ENCODE measurements at regions not wholly inside any gene's neighbourhood (a gene's known extent, or its start where the extent isn't known, plus 50 kb on each side); places are given as distances from the start of the nearest gene placed in this dataset.

DNA sequence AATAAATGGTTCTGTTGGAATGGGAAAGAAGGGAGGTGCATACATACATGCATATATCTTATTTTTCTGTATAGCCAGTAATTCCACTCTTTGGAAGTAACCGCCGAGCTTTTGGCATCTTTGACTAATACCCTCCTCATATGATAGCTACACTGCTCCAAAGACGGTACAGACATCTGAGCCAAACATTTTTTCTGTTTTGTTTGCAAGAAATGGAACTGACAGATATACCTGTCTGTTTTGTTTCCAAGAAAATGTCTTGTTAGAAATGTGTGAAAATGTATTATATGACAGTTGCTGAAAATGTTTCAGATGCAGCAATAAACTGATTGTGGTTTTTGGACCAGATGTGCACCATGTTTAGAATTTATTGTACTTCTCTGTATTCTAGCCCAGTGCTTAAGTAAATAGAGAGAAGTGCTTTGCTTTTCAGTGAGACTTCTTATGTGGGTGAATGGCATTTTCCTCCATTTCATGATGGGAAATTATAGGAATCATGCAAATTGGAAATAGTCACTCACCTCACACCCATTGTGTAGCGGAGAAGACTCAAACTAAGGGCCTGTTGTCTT, 396.9 kb downstream of the KCNRG start:
- peaks cover 5% of the 10 kb centered on the region for H3K36me3 Mint-ChIP-seq
- intact Hi-C loops (cut with micrococcal nuclease), result no loop called here
- H3K4me1 Mint-ChIP-seq (ENCODE audit: low read depth), result peaks cover 4% of the 10 kb centered on the region
- DNase-seq, result no peak
- peaks cover 8% of the 10 kb centered on the region for H3K9me3 Mint-ChIP-seq
- CTCF ChIA-PET, result no interaction called here
- no peak overlapping the region for H3K4me3 Mint-ChIP-seq
- no peak overlapping the region for H3K27ac Mint-ChIP-seq
- peaks cover 3% of the 10 kb centered on the region for H3K27me3 Mint-ChIP-seq
- POLR2A ChIA-PET, result no interaction called here

DNA sequence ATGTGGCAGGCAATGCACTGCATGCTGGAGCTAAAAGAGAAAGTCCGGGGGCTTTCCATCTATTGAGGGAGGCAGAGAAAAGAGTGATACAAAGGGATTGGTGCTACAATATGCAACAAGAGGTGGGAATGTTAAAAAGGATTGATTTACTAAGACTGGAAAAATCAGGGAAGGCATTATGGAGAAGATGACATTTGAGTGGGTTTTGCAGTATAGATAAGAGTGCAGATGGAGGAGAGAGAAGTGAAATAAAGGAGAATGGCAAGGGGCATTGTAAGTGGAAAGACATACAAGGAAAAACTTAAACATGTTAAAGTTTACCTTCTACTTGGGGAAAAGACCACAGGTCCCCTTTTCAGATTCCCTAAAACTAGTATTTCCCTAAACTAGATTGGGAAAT, 399.4 kb downstream of the KCNRG start:
- POLR2A ChIA-PET, result no interaction called here
- Mint-ChIP-seq H3K27me3 (peaks cover 3% of the 10 kb centered on the region), H3K36me3 (peaks cover 5% of the 10 kb centered on the region), H3K27ac (no peak overlapping the region), H3K4me3 (no peak overlapping the region), H3K9me3 (peaks cover 8% of the 10 kb centered on the region), H3K4me1 (ENCODE audit: low read depth) (peaks cover 4% of the 10 kb centered on the region)
- intact Hi-C loops (cut with micrococcal nuclease), result loop anchor here (5.0 kb wide), 1 partner anchor 498 kb away; no protein-coding TSS in a partner anchor
- CTCF ChIA-PET, result no interaction called here
- no peak for DNase-seq

DNA sequence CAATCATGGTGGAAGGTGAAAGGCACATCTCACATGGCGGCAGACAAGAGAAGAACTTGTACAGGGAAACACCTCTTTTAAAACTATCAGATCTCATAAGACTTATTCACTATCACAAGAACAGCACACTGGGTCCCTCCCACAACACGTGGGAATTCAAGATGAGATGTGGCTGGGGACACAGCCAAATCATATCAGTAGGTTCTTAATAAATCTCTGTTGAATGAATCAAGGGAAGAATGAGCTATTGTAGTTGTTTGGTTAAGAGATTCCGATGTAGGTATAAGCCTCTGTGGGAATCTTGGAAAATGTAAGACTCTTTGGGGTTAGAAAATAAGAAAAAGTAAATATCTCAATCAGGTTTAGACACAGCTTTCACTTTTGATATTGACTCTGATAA, 400.2 kb downstream of the KCNRG start:
- intact Hi-C loops (cut with micrococcal nuclease), result loop anchor here (5.0 kb wide), 1 partner anchor 497 kb away; no protein-coding TSS in a partner anchor
- peaks cover 8% of the 10 kb centered on the region for H3K9me3 Mint-ChIP-seq

DNA sequence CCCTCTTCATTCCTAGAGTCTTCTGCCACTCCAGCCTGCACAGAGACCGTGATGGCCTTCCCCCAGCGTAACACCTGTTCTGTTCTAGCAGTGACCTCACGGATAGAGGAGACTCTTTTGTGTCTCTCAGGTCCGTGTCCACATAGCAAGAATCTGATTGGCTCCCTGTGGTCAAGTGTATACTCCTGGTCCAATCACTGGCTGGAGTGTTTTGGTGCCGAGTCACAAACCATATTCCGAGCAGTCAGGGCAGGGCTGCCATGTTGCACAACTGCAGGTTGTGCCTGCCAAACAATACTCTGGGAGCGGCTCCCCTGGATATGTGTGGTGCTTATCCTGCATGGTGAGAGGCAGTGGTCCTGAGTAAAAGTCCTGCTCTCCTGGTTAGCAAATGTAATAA, 402.4 kb downstream of the KCNRG start:
- ChIA-PET POLR2A (no interaction called here), CTCF (no interaction called here)
- H3K9me3 Mint-ChIP-seq, result peaks cover 8% of the 10 kb centered on the region
- intact Hi-C loops (cut with micrococcal nuclease), result loop anchor here (5.0 kb wide), 1 partner anchor 495 kb away; no protein-coding TSS in a partner anchor
- H3K36me3 Mint-ChIP-seq, result peaks cover 5% of the 10 kb centered on the region
- DNase-seq, result no peak
- no peak overlapping the region for H3K4me3 Mint-ChIP-seq
- peaks cover 3% of the 10 kb centered on the region for H3K27me3 Mint-ChIP-seq
- H3K27ac Mint-ChIP-seq, result no peak overlapping the region
- peaks cover 10% of the 10 kb centered on the region for H3K4me1 Mint-ChIP-seq (ENCODE audit: low read depth)

More for the DNA sequence above, 400.2 kb downstream of the KCNRG start:
- ChIA-PET POLR2A (no interaction called here), CTCF (no interaction called here)
- no peak for DNase-seq
- Mint-ChIP-seq H3K4me1 (ENCODE audit: low read depth) (peaks cover 4% of the 10 kb centered on the region), H3K27ac (no peak overlapping the region), H3K4me3 (no peak overlapping the region), H3K36me3 (peaks cover 5% of the 10 kb centered on the region), H3K27me3 (peaks cover 3% of the 10 kb centered on the region)

DNA sequence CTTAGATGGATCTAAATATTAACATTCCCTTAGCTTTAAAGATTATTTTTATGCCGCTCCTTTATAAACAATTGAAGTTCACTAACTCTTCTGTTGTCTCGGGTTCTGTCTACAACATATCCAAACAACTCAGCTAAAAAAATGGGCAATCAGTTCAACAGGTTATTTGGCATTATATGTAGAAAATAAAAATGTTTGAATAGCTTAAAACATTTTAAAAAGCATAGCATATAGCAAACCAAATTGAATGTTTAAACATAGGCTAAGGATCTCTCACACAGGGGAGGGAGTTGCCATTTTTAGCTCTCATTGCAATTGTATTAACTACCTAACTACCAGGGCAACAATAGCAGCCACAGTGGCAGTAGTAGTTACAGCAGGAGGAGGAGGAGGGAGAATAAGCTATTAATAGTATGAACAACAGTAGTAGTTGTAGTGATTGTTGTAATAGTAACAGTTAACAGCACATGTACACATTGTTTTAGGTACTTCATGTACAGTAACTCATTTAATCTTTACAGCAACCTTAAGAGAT, 404.2 kb downstream of the KCNRG start:
- H3K27ac Mint-ChIP-seq, result no peak overlapping the region
- no peaks in the 10 kb centered on the region for H3K27me3 Mint-ChIP-seq
- H3K4me1 Mint-ChIP-seq (ENCODE audit: low read depth), result peaks cover 14% of the 10 kb centered on the region
- intact Hi-C loops (cut with micrococcal nuclease), result loop anchor here (5.0 kb wide), 1 partner anchor 493 kb away; no protein-coding TSS in a partner anchor
- no peak for DNase-seq
- H3K4me3 Mint-ChIP-seq, result no peak overlapping the region
- POLR2A ChIA-PET, result interaction anchor here (0.6 kb wide), 1 partner anchor 1194 kb away, joined by 3 read pairs; no protein-coding TSS in a partner anchor
- CTCF ChIA-PET, result interaction anchor here (0.7 to 1.1 kb wide), 2 partner anchors 335 to 422 kb away, joined by 3 read pairs; no protein-coding TSS in a partner anchor
- peaks cover 5% of the 10 kb centered on the region for H3K36me3 Mint-ChIP-seq
- peaks cover 8% of the 10 kb centered on the region for H3K9me3 Mint-ChIP-seq

DNA sequence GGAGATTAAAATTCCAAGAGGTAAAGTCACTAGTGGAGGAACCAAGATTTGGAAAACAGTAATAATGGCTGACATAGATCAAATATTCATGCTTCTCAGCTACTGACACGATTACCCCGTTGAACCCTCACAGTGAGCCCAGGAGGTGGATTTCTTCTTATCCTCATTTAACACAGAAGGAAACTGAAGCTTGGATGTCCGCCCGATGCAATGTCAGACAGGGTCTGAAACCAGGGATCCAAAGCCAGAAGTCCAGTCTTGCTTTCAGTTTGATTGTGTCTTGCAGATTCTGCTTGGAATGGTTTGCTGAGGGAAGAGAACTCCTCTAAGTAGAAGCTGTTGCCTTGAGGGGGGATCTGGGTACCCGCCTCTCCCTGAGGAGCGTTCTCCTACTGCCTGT, 404.7 kb downstream of the KCNRG start:
- intact Hi-C loops (cut with micrococcal nuclease), result loop anchor here (5.0 kb wide), 1 partner anchor 492 kb away; no protein-coding TSS in a partner anchor
- peaks cover 8% of the 10 kb centered on the region for H3K9me3 Mint-ChIP-seq
- H3K27me3 Mint-ChIP-seq, result no peaks in the 10 kb centered on the region
- peaks cover 5% of the 10 kb centered on the region for H3K36me3 Mint-ChIP-seq
- ChIA-PET POLR2A (interaction anchor here (0.6 kb wide), 1 partner anchor 1193 kb away, joined by 3 read pairs; no protein-coding TSS in a partner anchor), CTCF (no interaction called here)
- no peak overlapping the region for H3K4me3 Mint-ChIP-seq
- peaks cover 14% of the 10 kb centered on the region for H3K4me1 Mint-ChIP-seq (ENCODE audit: low read depth)
- DNase-seq, result no peak
- no peak overlapping the region for H3K27ac Mint-ChIP-seq

DNA sequence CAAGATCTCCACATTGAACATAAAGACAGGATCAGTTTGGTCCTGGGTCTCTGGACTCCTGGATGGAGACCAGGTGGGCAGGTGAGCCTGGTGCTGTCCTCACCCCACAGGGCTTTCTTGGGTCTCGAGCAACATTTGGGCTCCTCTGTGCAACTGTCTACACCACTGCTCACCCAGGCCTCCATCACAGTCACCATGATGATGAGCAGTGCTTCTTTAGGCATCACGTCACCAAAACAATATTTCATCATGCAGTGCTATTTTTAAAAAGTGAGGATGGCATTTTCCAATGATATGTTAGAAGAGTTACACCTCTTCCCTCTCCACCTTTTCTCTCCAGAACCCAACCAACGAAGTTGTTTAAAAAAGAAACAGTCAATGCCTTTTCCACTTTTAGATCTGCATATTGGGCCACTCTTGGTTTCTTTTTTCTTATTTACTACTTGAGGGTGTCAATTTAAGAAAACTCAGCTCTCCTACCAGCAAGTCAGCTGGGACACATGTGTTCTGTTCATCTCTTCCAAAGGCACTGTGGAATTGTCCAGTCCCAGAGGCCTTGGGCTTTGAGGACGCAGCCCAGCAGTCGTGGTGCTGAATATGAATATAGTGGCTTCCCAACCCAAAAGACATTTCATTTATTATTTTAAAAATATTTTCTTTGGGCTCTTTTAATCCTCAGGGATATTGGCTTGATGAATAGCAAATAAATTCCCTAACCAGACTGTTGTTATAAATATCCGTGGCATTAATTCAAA, 405.7 kb downstream of the KCNRG start:
- no peak for DNase-seq
- no peak overlapping the region for H3K27ac Mint-ChIP-seq
- no peak overlapping the region for H3K4me3 Mint-ChIP-seq
- no peaks in the 10 kb centered on the region for H3K36me3 Mint-ChIP-seq
- H3K9me3 Mint-ChIP-seq, result no peaks in the 10 kb centered on the region
- H3K4me1 Mint-ChIP-seq (ENCODE audit: low read depth), result peaks cover 14% of the 10 kb centered on the region
- no peaks in the 10 kb centered on the region for H3K27me3 Mint-ChIP-seq
- intact Hi-C loops (cut with micrococcal nuclease), result no loop called here
- ChIA-PET CTCF (no interaction called here), POLR2A (no interaction called here)

DNA sequence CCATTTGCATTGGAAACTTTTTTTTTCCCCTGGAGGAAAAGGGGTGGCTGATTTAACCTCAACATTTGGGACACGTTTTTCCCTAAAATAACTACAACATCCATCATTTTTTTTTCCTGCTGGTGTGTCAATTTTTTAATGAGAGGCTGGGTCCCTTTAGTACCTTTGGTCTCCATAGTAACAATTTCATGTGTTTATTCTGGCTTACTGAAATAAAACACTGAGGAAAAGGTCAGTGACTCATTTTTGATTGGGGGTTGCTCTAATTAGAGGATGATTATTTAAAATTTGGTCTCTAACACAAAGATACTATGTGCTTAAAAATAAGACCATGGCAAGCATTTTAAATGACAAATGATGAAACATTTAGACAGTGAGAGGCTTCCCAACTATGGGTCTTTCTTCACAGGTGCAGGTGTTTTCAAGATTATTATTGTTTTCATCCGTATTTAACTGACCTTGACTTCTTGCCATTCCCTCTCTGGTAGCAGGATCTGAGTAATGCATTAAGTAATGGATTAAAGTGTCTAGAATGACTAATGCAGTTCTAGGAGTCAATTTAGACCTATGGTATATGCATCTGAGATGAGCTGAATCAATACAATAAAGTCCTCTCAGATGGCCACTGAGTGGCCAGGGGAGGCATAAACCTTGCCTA, 406.4 kb downstream of the KCNRG start:
- no peak overlapping the region for H3K4me3 Mint-ChIP-seq
- H3K9me3 Mint-ChIP-seq, result no peaks in the 10 kb centered on the region
- DNase-seq, result no peak
- POLR2A ChIA-PET, result no interaction called here
- intact Hi-C loops (cut with micrococcal nuclease), result no loop called here
- H3K36me3 Mint-ChIP-seq, result no peaks in the 10 kb centered on the region
- peaks cover 14% of the 10 kb centered on the region for H3K4me1 Mint-ChIP-seq (ENCODE audit: low read depth)
- H3K27ac Mint-ChIP-seq, result no peak overlapping the region
- CTCF ChIA-PET, result interaction anchor here (1.0 kb wide), 1 partner anchor 490 kb away, joined by 3 read pairs; no protein-coding TSS in a partner anchor
- no peaks in the 10 kb centered on the region for H3K27me3 Mint-ChIP-seq

DNA sequence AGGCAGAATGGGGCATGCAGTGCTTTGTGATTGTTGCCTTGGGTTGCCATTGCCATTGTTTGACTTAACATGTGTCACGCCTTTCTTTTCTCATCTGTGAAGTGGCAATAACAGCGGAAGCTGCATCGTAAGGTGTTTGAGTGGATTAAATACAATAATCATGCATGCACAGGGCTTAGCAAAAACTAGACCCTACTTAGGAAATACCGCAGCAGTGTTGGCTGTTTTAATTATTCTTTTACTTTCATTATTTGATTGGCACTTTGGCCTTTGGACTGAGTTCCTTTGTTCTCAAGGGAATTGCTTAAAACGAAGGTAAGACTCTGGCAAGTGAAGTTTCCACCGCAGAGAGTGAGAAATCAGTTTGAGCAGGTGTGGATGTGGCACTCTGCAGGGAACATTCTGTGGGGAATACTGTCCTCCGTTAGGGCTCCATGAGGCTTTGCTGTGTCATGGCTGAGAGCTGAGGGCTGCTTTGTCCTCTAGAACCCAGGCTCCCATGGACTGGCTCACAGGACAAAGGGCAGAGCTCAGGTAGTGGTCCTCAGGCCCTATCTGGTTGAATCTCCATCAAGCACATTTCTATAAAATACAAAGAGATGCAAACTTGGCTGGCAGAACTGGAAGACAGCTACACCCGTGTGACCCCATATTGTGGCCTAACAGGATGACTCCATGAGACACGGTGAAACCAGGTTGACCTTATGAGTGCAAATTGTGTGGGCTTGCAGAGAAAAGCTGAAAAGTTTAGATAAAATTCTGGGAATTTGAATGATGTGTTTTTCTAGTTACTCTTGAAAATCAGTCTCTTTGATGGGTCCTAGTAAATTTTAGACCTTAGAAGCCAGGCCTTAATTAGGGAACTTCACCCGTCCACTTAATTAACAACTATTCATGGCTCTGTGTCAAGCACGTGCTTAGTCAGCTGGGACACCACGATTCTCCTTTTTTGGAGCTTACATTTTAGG, 407.2 kb downstream of the KCNRG start:
- intact Hi-C loops (cut with micrococcal nuclease), result no loop called here
- no peaks in the 10 kb centered on the region for H3K9me3 Mint-ChIP-seq
- H3K36me3 Mint-ChIP-seq, result no peaks in the 10 kb centered on the region
- DNase-seq, result no peak
- peaks cover 19% of the 10 kb centered on the region for H3K4me1 Mint-ChIP-seq (ENCODE audit: low read depth)
- CTCF ChIA-PET, result interaction anchor here (0.5 to 1.0 kb wide), 3 partner anchors 71 to 489 kb away, joined by 3 to 4 read pairs (median 3); no protein-coding TSS in a partner anchor
- POLR2A ChIA-PET, result interaction anchor here (1.1 kb wide), 1 partner anchor 56 kb away, joined by 3 read pairs; no protein-coding TSS in a partner anchor
- no peaks in the 10 kb centered on the region for H3K27me3 Mint-ChIP-seq
- no peak overlapping the region for H3K4me3 Mint-ChIP-seq
- no peak overlapping the region for H3K27ac Mint-ChIP-seq

DNA sequence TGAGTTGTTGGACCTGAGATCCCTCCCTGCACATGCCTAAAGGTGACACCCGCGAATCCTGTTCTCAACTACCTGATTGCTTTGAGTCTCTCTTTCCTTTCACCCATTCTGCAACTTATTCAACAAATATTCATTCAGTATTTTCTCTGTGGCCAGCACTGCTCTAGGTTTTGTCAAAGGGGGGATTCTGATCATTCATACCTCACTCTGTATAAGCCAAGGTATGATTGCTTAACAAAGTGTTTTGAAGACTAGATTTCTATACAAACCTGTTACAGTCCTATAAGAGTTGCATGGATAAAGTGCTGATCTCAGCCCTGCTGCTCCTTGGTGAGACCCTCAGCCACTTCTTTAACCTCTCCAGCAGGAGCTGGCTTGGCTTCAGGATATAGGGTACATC, 409.7 kb downstream of the KCNRG start:
- no peak for DNase-seq
- Mint-ChIP-seq H3K36me3 (no peaks in the 10 kb centered on the region), H3K9me3 (no peaks in the 10 kb centered on the region), H3K27ac (no peak overlapping the region), H3K4me3 (no peak overlapping the region), H3K27me3 (no peaks in the 10 kb centered on the region), H3K4me1 (ENCODE audit: low read depth) (peaks cover 35% of the 10 kb centered on the region)
- ChIA-PET POLR2A (no interaction called here), CTCF (no interaction called here)
- intact Hi-C loops (cut with micrococcal nuclease), result loop anchor here (5.0 kb wide), 1 partner anchor 343 kb away; no protein-coding TSS in a partner anchor

DNA sequence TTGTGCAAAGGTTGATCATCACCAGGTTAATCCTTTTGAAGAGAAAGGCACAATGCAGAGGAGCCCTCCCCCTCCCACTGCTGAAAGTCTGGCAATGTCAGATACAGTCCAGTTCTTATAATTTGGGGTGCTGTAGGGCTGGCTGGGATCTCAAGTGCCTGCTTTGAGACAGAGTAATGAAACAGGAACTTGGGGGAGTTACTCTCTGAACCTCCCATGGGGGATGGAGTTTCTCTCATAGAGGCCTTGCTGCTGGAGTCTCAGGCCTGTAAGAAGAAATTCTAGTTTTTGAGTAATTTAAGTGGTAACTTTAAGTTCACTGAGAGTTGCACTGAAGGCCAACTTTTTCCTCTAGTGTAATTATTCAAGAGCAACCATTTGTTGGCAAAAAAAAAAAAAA, 410.5 kb downstream of the KCNRG start:
- no peak overlapping the region for H3K4me3 Mint-ChIP-seq
- no peaks in the 10 kb centered on the region for H3K27me3 Mint-ChIP-seq
- peaks cover 35% of the 10 kb centered on the region for H3K4me1 Mint-ChIP-seq (ENCODE audit: low read depth)
- no peak for DNase-seq
- no peaks in the 10 kb centered on the region for H3K9me3 Mint-ChIP-seq
- no peaks in the 10 kb centered on the region for H3K36me3 Mint-ChIP-seq
- POLR2A ChIA-PET, result no interaction called here
- intact Hi-C loops (cut with micrococcal nuclease), result loop anchor here (5.0 kb wide), 1 partner anchor 343 kb away; no protein-coding TSS in a partner anchor
- CTCF ChIA-PET, result no interaction called here
- no peak overlapping the region for H3K27ac Mint-ChIP-seq

Measured in activated CD4-positive, alpha-beta memory T cell treated with anti-CD3 and anti-CD28 coated beads for 36 hours (primary cell).